ENCODE measurements at regions not wholly inside any gene's neighbourhood (a gene's known extent, or its start where the extent isn't known, plus 50 kb on each side); places are given as distances from the start of the nearest gene placed in this dataset.

GRCh38 chr18:78367996-78368395, 611.6 kb upstream of the SALL3 start:
- no peak for TF ChIP-seq POLR2A (IDR thresholded peaks at IDR 0.05)
- no peak for TF ChIP-seq CTCF (IDR thresholded peaks at IDR 0.05)
